Stimulated activated CD4-positive, alpha-beta T cell treated with anti-CD3 and anti-CD28 coated beads, Interleukin-4, amount 100 ng/mL, for 48 hours (primary cell): ENCODE measurements at regions not wholly inside any gene's neighbourhood (a gene's known extent, or its start where the extent isn't known, plus 50 kb on each side); places are given as distances from the start of the nearest gene placed in this dataset.
"Not testable (repeated sequence)": the region's sequence is repeated elsewhere in the genome, so short reads cannot be mapped to it uniquely, and the experiment has no call there.

Experiments used
- DNase-seq, 2 donors: peaks; one replicate each; pipeline ENCODE4 v3.0.0-alpha.2; 2020; ENCODE audit warnings: low read depth in 2 of 2

DNA sequence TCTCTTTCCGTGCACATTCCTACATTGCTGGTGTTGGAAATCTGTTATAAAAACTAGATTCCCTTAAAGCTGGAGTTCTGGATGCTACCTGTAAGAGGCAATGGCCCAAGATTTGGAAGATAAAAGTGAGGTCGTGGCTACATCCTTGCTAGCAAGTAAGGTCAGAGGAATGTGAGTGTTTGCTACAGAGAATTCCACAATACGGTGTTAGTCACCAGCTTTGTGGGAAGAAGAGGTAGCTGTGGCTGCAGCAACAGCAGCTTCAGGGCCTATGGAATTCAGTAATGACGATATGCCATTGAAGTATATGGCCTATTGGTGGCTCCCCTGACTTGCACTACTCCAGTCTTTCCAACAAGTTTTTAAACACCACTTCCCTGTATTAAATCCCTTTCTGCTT, 227.7 kb upstream of the TMEM260 start:
- no peak for DNase-seq

GRCh38 chr14:56352999-56353398, 226.6 kb upstream of the TMEM260 start:
- DNase-seq = no peak

DNA sequence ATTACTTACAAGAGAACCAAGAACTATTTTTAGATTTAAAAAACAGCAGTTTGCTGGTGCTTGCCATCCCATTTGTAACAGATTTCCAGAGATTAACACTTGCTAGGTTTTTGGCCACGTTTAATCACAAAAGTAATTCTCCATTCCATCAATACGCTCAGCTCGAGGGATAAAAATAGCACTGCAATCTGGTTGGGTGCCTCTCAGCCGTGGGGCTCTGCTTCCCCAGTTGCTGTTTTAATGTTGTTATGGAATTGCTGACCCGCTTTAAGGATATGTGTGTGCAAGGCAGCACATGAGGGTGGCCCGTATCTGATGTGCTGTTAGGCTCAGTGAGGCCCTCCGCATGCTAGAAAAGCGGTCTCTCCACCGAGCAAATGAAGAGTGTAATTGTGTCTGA, 222.2 kb upstream of the TMEM260 start:
- no peak for DNase-seq

- DNase-seq = no peak
These were observed 221.3 kb upstream of the TMEM260 start for GRCh38 chr14:56358275-56358674.

- DNase-seq = no peak
These were observed 220.6 kb upstream of the TMEM260 start for GRCh38 chr14:56358851-56359614.

GRCh38 chr14:56365663-56366062, 213.9 kb upstream of the TMEM260 start:
- DNase-seq = not testable (repeated sequence)

DNA sequence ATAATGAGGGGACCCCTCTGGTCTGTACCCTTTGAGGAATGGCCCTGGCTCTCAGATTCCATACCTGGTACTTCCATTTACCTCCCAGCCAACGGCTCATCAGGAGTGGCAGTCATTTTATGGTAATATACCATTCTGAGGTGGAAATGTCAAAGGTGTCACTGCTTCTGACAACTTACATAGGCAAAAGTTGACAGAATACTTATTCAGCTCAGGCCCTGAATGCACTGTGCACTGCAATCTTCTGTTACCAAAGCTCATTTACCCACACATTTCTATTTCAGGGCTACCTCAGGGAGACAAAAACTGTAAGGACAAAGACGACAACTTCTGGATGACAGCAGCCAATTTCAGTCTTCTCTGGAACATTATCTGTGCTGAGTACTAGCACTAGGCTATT, 212.2 kb upstream of the TMEM260 start:
- no peak for DNase-seq

- no peak for DNase-seq
These were observed 207.9 kb upstream of the TMEM260 start for GRCh38 chr14:56371737-56372136.

GRCh38 chr14:56374421-56374820, 205.2 kb upstream of the TMEM260 start:
- DNase-seq = no peak

GRCh38 chr14:56378046-56378445, 201.6 kb upstream of the TMEM260 start:
- DNase-seq = no peak

- DNase-seq = no peak
These were observed 201.1 kb upstream of the TMEM260 start for GRCh38 chr14:56378475-56378877.

DNA sequence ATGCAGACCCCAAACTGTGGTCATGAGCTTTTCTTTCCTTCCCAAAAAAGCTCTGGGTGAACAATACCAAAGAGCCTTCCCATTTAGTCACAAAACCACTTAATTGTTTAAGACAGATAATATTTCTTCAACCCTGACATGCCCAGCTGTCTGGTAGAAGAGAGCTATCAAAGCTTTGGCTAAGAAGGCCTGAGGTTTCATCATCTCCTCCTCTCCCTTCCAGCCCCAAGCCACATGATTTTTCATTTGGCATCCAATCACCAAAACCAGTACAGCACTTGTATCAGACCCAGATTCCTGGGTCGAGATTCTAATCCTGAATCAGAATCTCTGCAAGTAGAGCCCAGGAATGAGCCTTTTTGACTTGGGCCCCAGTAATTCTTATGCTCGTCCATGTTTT, 199.6 kb upstream of the TMEM260 start:
- no peak for DNase-seq

DNA sequence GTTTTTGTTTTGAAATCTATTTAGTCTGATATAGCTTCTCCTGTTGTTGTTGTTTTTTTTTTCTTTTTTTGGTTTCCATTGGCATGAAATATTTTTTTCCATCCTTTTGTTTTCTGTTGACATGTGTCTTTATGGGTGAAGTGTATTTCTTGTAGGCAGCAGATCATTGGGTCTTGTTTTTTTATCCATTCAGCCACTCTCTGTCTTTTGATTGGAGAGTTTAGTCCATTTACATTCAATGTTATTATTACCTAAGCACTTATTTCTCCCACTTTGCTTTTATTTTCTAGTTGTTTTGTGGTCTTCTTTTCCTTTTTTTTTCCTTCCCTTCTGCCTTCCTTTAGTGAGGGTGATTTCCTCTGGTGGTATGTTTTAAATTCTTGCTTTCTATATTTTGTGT, 193.6 kb upstream of the TMEM260 start:
- no peak for DNase-seq

GRCh38 chr14:56390859-56391258, 188.7 kb upstream of the TMEM260 start:
- no peak for DNase-seq

DNA sequence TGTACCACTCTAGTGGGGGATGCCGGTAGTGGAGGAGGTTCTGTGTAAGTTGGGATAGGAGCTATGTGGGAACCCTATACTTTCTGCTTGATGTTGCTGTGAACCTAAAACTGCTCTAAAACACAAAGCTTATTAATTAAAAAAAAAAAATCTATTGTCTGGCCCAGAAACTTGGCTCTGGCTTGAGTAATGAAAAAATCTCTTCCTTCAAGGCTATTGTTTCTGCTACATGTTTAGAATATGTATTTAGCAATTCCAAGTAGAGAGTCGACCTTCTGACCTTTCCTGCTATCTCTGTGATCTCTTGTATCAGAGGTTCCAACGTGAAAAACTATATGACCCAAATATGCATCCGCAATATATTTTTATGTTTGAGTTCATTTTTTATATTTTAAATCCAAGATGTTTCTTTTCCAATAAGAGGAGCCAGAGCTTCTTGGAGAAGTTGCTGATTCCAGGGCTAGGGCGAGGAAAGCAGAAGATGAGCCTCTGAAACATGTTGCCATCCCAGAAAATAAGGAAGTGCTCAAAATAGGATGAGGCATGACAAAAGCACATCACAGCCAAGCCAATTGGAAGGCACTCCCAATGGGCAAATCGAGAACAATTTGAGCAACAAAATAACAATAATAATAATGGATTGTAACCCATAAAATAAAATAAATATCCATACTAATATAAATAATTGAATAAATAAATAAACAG, 184.6 kb upstream of the TMEM260 start:
- no peak for DNase-seq

DNA sequence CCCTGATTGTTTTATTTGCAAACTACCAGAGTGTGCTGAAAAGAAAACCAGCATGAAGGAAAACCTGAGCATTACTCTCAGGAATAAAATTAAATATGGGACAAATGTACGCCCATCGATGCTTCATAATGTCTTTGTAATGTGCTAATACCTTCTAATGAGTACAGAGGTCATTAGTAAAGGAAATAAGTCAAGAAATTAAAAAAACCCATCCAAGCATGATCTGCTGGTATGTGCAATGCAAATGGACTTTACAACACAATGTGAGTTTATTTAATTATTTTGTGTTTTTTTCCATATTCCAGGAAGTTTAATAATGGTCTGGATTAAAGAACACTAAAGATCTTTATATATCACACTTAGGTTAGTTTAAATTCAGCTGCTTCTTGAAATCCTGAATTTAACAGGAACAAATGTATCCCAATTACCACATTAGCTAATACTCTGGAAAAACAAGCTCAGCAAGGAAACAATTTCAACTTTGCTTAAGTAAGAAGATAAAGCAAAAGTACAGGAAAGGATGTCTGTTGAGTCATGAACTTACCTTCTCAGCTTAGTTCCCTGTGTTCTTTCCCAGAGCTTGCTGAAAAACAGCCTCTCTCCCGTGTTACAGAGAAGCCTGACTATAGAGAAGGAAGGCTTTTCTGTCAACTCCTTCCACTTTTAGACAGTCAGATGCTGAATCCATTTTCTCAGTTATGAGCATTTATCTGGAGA, 179.3 kb upstream of the TMEM260 start:
- no peak for DNase-seq

DNA sequence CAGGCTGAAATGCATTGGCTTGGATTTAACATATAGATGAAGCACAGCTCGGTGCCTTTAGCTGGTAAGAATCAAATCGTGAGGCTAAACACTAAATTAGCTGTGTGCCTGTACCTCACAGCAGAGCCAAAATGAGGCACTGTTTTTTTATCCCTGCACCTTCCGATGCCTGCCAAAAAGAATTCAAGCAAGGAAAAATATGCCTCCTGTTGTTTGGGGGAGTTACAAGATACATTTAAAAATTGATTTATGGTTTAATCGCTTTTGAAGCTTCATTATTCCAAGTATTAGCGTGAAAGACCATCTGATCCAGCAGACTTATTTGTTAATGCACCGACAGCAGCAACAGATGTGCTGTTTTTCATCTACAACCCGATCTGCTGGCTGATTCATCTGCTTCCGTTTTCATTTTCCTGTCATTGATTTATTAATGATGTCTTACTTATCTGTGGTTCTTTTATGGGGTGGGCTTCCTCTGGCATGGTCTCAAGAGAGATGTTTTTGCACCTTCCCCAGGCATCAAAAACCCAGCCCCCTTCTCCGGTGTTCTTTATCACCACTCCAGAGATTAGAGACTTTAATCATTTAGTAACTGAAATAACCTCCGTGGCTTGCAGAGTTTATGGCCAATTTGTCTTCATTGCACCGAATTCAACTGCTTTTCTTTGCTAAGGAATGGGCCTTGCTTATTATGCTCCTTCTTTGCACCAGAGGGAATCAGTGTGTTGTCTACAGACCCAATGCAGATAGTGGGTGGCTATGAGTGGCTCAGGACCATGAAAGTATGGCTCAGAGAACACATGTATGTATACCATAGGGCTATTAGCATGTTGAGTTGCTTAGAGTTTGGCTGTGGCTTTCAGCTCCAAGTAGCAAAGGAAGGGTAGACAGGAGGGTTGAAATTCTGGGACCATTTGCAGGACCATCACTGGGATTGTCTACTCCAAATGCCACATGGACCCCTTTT, 166.8 kb upstream of the TMEM260 start:
- no peak for DNase-seq

DNA sequence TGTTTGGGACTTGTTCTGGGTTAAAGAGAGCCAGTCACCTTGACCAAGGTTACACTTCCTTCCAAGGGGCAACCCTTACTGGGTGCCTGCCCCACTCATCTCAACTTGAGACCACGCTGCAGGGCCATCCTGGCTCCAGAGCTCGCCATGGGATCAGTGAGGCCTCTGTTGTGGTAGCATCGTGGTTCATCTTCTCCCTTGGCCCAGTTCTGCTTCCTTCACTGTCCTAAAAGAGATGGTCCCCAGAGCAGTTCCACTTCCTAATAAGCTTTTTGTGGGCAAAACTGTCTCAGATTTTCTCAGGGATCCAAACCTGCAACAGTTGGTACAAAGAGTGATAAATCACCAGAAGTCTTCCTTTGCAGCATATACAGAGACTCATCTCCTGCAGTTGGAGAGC, 165.9 kb upstream of the TMEM260 start:
- DNase-seq = no peak

- DNase-seq = no peak
These were observed 165.4 kb upstream of the TMEM260 start for GRCh38 chr14:56414236-56414635.

- no peak for DNase-seq
These were observed 163.4 kb upstream of the TMEM260 start for GRCh38 chr14:56416213-56416612.

GRCh38 chr14:56417173-56417572, 162.4 kb upstream of the TMEM260 start:
- no peak for DNase-seq

DNA sequence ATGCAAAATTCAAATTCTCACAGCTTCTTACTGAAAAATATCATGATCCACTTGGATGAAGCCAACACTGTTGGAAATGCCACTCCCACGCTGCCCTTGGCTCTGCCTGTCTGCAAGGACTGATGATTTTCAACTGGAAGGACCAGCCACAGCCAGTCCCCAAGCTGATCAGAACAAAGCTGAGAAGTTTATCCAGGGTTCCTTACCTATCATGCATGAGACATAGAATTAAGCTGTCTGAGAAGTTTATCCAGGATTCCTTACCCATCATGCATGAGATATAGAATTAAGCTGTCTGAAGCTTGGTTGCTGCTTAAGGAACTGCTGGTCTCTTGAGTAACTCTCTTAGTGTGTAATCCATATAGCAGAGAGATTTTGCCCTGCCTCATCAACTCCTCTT, 159.8 kb upstream of the TMEM260 start:
- DNase-seq = no peak
